Muscle of arm (tissue), 1 donor: ENCODE measurements at regions not wholly inside any gene's neighbourhood (a gene's known extent, or its start where the extent isn't known, plus 50 kb on each side); places are given as distances from the start of the nearest gene placed in this dataset.
"Not testable (repeated sequence)": the region's sequence is repeated elsewhere in the genome, so short reads cannot be mapped to it uniquely, and the experiment has no call there.

Experiments
- DNase-seq: peaks from one replicate; pipeline ENCODE4 v3.0.0-alpha.2; 2013

DNA sequence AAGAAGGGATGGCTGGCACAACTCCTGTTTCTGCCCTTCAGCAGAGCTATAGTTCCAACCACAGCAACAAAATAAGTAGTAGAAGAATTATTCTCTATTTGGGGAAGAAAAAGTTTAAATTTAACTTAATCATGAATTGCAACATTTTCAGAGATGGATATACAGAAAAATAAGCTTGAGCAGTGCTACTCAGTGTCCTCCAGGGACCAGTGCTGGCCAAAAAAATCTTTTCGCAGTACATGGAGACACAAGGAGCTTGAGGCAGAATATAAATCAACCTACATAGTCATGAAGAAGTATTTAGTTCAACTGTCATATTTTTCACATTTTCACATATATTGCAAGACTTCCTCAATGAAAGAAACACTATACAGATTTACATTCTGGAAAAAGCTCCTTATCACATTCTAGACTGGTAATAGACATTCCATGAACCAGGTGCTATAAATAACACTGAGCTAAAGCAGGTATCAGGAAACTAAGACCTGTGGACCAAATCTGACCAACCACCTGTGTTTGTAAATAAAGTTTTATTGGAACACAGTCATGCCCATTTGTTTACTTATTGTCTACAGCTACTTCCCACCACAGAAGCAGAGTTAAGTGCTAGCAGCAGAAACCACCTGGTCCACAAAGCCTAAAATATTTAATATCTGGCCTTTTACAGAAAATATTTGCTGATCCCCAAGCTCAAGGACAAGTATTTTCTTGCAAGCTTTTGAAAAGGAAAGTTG is 101.9 kb downstream of the RGS21 start:
- DNase-seq: peak; percentile 45

DNA sequence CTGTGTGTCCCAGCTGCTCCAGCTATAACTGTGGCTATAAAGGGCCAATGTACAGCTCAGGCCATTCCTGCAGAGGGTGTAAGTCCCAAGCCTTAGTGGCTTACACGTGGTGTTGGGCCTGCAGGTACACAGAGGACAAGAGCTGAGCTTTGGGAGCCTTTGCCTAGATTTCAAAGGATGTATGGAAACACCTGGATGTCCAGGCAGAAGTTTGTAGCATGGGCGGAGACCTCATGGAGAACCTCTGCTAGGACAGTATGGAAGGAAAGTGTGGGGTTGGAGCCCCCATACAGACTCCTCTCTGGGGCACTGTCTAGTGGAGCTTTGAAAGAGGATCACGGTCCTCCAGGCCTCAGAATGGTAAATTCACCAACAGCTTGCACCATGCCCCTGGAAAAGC is 113.9 kb downstream of the RGS21 start:
- DNase-seq: no peak

DNA sequence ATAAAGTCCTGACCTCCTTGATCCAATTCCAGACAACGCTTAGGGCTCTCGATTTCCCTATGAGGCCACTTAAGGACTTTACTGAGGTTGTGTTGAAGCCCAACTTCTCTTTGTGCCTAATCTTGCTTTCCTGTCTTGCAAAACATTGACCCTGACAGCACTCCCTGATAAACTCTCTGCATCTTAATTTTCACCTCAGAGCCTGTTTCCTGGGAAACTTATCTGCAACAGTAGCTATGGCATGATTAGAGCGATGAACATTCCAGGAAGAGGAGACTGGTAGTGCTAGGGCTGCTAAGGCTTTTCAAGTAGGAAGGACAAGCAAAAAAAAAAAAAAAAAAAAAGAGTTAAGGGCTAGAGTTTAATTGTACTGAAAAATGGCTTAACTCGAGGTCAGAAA is 118.9 kb downstream of the RGS21 start:
- no peak for DNase-seq

DNA sequence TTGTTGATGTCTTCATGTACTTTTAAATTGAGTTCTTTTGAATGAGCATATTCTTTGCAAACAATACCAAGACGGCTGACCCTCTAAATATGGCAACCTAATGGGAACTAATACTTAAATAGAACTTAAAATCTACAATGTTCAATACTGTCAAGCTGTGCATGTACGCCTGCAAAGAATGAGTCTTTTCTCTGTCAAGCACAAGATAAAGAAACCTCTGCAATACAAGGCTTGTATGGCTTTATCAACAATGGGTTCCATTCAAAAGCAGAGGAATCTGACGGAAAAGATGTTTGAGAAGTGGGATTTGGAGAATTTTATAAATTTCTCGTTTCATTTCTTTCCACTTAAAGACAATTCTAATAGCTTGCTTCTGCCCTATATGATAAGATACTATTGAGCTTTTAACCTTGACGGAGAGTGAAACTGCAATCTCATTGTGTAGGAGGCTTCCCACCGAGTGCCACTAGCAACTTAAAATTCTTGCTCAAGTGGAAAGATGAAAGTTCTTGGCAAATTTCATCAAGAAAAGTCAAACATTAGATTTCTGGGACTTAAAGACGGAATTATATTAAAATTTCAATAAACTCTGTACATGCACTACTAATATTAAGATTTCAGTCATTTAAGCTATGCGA is 119.8 kb downstream of the RGS21 start:
- no peak for DNase-seq

DNA sequence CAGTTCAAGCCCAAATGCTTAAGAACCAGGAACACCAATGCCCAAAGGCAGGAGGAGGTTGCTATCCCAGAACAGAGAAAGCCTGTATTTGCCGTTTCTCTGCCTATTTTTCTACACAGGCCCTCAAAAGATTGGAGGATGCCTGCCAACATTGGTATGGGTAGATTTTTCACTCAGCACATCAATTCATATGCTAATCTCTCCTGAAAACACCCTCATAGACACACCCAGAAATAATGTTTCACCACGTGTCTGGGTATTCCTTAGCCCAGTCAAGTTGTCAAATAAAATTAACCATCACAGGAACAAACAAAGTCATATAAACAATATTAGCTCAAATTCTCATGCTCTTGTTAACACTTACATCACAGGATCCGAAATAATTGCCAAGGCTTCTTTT is 121.9 kb downstream of the RGS21 start:
- DNase-seq: no peak

DNA sequence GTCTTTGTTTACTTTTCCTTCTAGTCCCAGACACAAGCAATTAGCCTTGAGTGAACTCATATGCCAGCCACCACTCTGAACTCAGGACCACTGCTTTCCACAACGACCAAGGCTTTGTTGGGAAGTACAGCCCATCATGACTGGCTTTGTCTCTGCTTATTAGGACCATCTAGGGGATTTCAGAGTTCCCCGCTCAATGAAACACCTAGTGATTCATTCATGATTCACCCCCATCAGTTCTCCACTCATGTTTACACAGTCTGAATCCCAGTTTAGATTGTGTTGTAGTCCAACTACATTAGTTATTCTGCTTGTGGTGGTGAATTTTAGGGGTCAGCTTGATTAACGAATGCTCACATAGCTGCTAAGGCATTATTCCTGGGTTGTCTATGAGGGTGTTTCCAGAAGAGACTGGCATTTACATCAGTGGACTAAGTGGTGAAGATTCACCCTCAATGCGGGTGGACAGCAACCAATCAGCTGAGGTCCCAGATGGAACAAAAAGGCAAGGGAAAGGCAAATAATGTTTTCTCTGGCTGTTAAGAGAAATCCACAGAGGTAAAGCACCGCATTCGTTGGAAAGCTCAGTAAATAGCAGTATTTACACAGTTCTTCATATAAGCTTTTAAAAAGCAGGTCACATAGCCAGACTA is 122.7 kb downstream of the RGS21 start:
- no peak for DNase-seq

DNA sequence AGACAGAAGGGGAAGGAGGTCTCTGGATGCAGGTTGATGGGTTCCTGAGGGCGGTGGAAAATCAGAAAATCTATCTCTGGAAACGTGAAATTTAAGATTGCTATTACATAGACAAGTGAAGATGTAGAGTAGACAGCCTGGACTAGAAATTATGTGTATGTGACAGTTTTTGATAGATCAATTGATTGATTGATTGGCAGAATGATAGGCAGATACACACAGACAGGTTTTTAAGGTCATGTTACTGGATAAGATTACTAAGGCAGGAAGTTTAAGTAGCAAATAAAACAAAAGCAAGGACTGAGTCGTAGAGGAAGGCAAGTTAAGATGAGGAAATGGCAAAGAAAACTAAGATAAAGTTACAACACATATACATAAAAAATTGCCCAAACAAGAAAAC is 124.7 kb downstream of the RGS21 start:
- no peak for DNase-seq

DNA sequence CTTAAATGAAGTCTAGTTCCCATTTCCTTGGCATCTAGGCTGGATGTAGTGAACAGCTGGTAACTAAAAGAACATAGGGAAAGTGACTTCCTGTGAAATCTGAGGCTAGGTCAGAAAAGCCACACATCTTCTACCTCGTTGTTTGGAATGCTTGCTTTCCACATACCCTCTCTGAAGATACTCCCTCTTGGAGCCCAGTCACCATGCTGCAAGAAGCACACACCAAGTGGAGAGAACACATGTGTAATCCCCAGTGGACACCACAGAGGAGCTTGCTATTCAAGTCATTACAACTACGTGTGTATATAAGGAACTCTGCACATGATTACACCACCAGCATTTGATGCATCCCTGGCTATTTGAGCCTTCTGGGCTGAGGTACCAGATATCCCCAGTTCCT is 125.9 kb downstream of the RGS21 start:
- no peak for DNase-seq

DNA sequence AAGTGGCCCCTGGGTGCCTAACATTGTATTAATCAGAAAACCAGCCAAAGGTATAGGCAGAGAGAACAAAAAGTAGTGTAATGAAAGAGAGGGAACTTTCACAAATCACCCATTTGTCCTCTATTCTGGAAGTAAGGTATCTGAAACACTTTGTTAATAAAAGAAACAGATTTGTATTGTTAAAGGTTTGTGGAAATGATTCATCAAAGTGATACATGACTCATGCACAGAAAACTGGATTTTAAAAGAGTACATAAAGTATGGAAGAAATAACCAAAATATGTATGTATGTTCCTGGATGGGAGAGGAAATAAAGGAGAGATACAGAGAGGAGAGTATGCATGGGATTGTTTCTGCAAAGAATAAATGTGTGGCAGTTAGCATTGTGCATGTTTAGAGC is 126.8 kb downstream of the RGS21 start:
- DNase-seq: no peak

DNA sequence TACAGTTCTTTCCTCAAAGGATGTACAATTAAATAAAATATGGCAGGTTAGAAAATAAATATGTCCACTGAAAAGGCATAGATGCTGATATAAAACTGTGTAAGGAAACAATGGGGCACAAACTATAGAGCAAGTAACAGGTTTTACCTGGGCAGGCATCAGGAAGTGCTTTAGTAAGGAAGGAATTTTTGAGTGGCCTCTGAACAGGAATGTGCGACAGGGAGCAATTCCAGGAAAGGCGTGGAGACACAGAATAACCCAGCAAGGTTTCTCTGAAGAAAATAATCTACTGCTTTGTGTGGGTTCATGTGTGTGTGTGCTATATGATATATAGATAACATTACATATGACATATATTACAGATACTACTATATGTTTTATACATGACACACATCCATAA is 128.4 kb downstream of the RGS21 start:
- DNase-seq: no peak

DNA sequence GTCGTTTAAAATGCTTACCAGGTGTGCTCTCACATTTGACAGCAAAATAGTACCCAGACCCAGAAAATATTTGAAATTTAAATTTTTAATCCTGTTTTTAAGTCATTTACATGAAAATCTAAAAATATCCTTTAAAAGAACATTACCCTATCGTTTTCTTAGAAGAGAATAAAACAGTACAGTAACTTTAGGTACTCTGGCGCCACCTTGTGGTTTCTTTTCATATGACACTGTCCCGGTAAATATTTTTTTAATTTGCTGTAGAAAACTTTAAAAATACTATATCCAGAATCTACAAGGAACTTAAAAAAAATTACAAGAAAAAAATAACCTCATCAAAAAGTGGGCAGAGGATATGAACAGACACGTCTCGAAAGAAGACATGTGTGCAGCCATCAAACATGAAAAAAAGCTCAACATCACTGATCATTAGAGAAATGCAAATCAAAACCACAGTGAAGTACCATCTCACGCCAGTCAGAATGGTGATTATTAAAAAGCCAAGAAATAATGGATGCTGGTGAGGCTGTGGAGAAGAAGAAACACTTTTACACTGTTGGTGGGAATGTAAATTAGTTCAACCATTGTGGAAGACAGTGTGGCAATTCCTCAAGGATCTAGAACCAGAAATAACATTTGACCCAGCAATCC is 129.2 kb downstream of the RGS21 start:
- peak; percentile 68 for DNase-seq

DNA sequence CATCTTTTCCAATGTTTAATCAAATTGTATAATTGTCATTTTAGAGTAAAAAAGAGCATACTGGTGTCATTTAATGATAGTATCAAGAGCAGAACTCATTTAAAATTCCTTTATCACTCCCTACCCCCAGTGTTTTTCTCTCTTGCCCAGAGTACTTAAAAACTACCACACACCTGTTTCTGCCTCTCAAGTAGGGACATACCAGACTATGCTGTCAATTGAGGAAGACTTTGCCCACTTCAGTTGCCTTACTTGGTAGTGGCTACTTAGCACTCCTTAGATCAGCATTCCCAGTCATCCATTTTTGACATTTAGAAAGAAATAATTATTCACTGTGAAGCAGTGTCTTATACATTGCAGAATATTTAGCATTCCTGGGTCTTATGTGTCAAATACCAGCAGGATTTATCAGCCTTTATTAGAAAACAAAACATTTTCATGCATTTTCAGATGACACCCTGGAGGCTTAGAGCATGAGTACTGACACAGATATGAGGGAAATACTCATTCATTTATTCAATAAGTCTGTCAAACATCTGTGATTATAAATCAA is 127.5 kb upstream of the RGS1 start:
- no peak for DNase-seq

DNA sequence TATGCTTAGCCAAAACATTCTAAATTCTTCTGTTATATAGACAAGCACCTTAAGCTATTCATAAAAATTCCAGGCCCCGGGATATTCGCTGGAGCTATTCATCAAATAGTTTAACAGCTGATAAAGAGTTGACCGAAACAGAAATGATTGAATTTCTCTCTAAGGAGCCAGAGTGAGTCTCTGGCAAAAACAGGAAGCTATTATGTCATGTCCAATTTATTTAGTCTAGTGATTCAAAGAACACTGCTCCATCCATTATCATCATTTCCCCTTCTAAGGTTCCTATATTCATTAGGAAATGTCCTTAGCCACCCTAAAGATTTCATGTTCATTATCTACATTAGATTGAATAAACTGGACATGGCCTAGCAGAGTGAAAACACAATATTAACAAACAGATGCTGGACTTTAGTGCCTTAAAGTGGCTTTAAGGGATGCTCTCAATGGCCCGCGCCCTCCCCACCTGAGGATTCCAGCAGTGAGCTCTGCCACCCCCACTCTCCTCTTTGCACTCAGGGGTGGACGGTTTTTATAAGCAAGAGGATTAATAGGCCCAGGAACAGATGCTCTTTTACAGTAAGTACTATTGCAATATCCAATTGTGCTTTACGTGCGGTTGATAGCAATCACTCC is 122.1 kb upstream of the RGS1 start:
- no peak for DNase-seq

DNA sequence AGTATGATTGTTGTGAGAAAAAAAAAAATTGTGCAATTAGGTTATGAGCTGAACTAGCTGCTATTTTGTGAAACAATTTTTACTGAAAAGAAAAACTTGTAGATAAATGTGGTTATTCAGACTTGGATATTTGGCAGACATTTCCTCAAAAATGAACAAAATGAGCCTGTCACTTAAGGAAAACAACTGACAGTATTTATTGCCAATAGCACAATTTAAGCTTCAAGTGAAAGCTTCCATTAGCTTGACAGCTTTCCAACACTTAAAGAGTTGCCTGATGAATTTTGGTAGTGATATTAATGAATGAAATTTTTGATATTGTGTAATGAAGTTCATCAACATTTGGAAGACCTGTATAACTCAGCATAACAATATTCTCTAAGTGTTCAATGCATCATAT is 116.1 kb upstream of the RGS1 start:
- no peak for DNase-seq

DNA sequence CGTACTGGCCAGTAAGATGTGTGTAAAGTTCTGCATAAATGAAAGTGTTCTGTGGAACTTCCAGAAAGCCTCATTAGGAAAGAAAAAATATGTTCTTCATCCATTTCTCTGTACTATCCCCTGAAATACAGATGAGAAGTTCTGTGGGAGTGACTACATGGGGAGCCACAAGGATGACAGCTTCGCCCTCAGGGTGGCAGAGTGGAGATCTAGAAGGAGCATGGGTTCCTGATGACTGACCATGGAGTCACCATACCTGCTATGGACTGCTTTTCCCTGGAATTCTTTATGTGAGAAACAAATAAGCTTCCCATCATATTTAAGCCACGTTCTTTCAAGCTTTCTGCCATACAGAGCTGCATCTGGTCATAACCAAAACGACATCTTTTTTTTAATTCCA is 113.9 kb upstream of the RGS1 start:
- no peak for DNase-seq

DNA sequence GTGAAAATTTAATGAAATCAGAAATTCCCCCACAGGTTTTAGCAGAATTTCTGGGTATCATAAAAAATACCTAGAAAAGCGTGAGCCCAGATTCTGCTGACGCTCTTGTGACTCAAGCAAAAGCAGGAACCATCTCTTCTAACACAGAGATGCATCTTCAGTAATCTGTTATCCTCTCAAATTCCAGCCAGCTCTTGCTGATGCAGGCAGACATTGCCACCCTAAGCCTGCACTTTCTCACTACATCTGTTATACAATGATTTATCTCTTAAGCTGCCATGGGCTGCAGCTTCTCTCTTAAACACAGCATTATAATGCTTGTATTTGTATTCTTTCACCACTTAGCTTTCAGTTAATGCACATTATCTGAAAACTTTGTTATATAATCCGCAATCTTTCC is 113.0 kb upstream of the RGS1 start:
- DNase-seq: no peak

DNA sequence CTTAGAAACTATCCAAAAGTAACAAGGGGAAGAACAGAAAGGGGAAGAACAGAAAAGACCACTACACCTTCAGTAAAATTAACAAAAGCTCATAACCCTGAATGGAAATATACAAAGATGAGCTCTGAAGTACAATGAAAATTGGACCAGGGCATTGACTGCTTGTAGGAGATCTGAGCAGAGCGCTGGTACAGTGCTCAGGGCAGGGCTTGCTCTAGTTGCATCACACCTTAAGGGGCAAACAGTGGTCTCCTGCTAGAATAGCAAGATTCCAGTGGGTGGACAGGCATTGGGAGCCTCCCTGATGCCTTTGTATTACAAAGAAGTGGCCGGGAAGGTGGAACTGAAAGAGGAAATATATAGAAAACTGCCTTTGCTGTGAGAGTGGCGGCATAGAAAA is 111.9 kb upstream of the RGS1 start:
- no peak for DNase-seq

DNA sequence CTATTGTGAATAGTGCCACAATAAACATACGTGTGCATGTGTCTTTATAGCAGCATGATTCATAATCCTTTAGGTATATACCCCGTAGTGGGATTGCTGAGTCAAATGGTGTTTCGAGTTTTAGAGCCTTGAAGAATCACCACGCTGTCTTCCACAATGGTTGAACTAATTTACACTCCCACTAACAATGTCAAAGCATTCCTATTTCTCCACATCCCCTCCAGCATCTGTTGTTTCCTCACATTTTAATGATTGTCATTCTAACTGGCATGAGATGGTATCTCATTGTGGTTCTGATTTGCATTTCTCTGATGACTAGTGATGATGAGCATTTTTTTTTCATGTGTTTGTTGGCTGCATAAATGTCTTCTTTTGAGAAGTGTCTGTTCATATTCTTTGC is 110.4 kb upstream of the RGS1 start:
- not testable (repeated sequence) for DNase-seq

DNA sequence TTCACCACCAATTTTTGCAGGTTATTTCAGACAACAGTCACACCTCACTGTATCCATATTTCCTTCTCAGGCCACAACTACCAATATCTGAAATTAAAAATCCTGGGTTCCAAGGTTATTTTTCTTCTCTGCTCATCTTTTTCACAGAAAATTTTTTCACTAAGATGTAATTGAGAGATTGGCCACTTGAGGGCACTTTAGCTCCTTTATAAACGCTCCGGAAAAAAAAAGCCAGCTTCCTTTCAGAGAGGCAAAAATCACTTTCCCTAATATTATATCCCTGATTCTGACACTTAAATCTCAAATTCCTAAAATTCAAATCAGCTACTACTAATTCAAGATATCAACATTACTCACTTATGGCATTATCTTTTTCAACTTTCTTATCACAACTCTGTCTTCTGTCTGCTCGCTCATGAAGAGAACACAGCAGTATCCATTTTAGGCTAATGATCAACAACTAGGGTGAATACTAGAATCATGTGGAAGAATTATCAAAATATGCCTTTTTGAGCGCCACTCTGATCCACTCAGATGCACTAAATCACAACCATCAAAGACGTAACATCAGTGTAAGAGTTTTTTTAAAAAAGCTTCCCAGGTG is 101.4 kb upstream of the RGS1 start:
- peak; percentile 49 for DNase-seq

DNA sequence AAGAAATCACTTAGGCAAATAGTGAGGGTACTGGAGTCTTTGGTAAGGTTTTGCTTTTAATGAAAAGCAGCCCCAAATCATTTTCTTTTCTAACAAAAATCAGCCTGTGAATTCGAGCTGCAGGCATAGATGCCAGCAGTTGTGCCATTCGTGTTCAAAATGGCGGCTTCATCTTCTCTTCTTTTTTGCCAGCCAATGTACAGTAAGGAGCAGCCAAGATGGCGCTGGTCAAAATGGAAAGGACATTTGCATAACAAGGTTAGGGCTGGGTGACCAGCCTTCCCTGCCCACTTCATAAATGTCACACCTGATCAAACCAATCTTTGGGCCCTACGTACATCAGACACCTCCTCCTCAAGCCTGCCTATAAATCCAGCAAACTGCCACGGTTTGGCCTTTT is 100.2 kb upstream of the RGS1 start:
- DNase-seq: no peak

DNA sequence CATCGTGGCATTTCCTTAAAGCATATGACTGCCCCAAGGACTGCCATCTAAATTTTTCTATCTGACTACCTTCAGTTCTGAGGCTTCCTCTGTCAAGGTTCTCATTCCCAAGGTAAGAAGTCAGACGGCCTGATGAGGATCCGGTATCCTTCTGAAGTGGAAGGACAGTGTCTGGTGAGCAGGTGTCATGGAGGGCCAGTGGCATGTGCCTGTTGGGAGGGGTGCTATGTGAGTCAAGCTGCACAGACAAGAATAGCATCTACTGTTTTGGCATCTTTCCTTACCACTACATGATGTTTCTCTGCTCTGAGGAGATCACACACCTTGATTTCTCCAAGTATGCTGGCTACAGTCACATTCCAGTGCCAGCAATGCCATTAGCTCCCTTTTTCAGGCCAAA is 99.6 kb upstream of the RGS1 start:
- no peak for DNase-seq

DNA sequence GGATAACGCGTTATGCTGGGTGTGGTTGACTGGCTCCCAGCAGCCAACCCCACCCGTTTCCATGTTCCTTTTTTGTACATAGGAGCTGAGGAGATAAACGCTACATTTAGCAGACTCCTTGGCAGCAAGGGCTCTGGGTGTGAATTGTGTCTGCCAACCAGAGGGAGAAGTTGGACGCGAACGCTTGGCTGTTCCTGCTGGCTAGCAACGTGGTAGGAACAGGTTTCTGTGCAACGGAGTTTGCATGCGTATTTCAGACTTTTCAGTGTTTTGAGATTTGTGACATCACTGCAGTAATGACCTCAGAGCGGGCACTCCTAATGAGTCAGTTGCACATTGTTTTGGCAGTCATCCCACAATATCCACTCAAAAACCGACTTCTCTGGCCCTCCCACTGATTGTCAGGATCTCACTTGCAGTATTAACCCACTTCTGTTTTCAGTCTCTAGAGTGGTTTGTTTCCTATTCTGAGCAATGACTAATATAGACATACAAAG is 98.7 kb upstream of the RGS1 start:
- DNase-seq: no peak
